ENCODE measurements at regions not wholly inside any gene's neighbourhood (a gene's known extent, or its start where the extent isn't known, plus 50 kb on each side); places are given as distances from the start of the nearest gene placed in this dataset.

- no peak for TF ChIP-seq MEF2A (IDR thresholded peaks at IDR 0.05; ENCODE audit: insufficient read depth, low read depth, low read length)
- no peak for TF ChIP-seq CTCF (IDR thresholded peaks at IDR 0.05 in 2 of 3, conservative IDR thresholded peaks at IDR 0.05 in 1 of 3; ENCODE audit: control insufficient read depth in 2 of 3, extremely low read depth in 1 of 3, insufficient read depth in 1 of 3, low read depth in 3 of 3, low read length in 3 of 3)
- no peak for TF ChIP-seq POLR2A (IDR thresholded peaks at IDR 0.05; ENCODE audit: low read depth, low read length)
- TF ChIP-seq EZH2 (IDR thresholded peaks at IDR 0.05; ENCODE audit: borderline replicate concordance, control insufficient read depth, low read depth, low read length), result no peak
- no peak for TF ChIP-seq ESRRA (IDR thresholded peaks at IDR 0.05; ENCODE audit: low read length)
- TF ChIP-seq POLR2AphosphoS5 (IDR thresholded peaks at IDR 0.05; ENCODE audit: low read length), result no peak
- TF ChIP-seq PBX3 (IDR thresholded peaks at IDR 0.05; ENCODE audit: insufficient replicate concordance, low read depth, low read length), result no peak
Measured at GRCh38 chr12:105840384-105840783, 298.4 kb downstream of the NUAK1 start.
